HG03469 (cell line): ENCODE measurements at regions not wholly inside any gene's neighbourhood (a gene's known extent, or its start where the extent isn't known, plus 50 kb on each side); places are given as distances from the start of the nearest gene placed in this dataset.
"Not testable (repeated sequence)": the region's sequence is repeated elsewhere in the genome, so short reads cannot be mapped to it uniquely, and the experiment has no call there.

Source experiments
- ATAC-seq: cut with Tn5 transposase; IDR thresholded peaks from one replicate; pipeline ENCODE4 v1.9.1; 2021; ENCODE audit warnings: mild to moderate bottlenecking, moderate library complexity, moderate number of reproducible peaks; ENCODE audit not compliant: unreplicated experiment

DNA sequence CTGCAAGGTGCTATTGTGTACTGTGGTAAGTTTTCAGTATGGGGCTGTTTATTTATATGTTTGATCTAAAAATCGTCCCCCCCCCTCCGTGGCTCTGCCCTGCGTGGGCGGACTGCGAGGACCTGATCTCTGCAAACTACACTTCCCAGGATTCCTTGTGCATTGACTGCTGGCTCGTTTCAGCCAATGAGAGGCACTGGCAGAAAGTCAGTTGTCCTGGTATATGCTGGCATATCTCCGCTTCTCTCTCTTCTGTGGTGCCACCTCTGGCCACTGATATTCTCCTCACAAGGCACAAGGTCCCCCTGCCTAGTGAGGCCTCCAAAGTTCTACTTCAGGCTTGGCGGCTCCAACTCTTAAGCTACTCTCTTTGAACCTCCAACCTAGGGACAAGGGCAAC lies 168.8 kb upstream of the ZFP42 start:
- ATAC-seq, result no peak

DNA sequence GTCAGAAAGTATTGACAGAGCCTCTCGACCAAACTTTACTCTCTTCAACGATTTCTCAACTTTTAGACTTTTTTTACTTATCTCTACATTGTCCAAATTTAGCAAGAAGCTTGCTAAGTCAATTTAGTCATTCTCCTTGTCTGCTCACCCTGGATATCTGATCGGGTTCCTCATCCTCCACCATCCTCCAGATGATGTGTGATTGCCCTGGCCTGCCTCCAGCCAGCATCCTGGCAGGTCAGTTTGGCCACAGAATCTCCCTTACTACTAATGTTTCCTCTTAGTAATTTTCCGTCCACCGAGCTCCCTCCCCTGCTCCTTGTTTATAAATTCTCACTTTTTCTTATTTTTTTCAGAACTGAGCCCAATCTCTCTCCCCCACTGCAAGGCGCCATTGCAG lies 167.9 kb upstream of the ZFP42 start:
- no peak for ATAC-seq

DNA sequence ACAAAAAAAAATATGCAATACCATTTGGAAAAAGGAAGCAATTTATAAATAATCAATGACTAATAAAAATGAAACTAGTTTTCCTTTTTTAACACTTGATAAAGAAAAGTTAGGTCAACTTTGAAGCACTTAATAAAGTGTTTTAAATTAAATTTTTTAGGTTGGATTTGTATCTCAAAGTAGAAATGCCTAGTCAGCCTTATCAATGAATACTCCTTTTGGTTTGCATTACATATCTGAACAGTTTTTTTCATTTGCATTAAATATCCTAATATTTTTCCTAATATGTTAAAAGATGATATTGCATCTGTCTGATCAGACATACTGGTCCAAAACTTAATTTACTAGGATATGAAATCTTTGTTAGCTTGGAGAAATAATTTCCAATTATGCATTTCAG lies 155.8 kb upstream of the ZFP42 start:
- ATAC-seq, result no peak

DNA sequence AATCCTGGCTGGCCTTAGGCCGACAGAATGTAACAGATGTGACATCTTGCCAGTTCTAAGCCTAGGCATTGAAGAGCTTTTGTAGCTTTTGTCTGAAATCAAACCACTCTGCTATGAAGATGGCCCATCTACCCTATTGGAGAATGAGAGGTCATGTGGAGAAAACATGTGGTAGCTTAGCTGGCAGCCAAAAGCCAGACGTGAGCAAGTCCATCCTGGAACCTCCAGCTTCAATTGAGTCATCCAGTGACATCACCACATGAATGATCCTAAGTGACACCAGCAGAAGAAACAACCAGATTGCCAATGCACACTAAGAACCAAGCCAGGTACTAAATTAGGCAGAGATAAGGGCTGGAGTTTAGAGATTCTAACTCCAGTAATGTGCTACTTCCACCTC lies 154.8 kb upstream of the ZFP42 start:
- ATAC-seq, result no peak

DNA sequence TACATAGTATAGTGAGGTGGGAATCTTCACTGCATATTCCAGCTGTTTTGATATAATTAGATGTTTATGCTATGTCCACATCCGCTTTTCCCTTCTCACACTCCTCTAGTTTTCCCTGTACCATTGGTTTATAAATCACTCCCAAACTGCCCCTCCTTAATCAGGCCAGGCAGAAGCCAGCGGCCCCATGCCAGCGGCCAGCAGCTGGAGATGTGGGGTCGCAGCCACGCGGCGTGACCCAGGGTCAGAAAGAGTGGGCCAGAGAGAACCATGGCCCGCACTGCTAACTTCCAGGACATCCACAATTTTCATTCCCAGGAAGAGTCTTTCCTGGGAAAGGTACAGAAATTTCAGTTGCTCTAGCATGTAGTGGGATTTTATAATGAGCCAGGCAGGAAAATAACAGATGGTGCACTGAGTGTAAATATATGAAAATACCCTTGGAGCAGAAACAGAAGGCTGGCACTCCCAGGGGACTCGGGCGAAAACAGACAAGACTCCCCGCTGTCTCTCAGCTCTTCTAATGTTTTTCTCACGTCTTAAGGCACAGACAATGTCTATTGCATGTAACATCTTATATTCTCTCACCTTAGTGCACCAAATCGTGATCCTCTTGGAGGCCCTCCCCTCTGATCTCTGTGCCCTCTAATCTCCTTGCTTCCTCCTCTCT lies 145.9 kb upstream of the ZFP42 start:
- no peak for ATAC-seq

DNA sequence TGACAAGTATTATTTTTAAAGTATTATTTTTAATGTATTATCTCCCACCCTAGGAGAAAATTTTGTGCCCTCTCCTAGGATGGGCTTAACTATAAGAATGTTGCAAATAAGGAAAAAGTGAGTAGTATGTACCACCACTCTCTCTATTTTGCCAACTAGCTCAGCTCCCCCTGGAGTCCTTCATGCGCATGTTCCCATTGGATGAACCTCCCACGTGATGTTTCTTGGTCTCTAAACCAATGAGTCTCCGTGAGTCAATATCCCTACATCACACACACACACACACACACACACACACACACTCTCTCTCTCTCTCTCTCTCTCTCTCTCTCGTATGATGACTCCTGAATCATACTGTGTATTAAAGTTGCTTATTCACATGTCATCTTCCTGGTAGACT lies 129.7 kb upstream of the ZFP42 start:
- ATAC-seq, result no peak

DNA sequence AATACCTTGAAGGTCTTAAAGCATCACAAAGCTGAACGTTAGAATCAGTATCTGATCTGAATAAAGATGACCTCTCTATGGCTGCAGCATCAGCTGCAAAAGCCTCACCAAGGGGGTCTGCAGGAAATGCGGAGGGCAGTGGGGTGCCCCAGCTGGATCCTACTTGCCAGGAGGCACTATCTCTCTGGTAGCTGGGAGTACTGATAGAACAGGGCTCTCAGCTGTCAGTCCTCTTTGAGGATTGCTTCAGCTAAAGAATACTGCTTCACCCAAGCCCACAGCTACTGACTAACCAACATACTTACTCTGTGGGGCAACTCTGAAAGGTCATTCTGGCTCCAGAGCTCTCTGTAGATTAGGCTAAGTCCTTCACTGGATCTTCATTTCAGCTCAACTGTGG lies 112.5 kb upstream of the ZFP42 start:
- no peak for ATAC-seq

DNA sequence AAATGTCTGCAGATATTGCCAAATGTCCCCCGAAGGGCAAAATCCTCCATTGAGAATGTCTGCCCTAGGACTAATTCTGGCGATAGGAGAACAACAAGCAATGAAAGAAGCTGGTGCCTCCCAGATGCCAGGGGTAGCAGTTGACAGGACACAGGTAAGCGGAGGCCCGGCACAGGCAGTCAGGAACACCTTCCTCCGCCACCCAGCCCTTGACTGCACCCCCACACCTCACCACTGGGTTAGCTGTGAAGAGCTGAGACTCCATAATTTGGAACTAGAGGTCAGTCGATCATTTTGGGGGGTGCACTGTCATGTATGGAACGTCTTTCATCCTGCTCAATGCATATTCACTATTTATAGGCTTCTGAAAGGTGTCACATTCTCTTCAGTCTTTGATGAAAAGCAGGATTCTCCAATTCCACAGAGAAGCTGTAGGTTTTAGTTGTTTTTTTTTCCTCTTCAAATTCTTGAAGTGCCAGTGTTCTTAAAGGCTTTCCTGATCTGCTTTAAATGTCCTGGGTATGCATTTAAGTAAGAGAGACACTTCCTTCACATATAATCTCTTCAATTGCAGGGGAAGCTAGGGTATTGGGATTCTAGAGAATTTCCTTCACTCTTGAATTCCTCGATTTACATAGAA lies 111.6 kb upstream of the ZFP42 start:
- no peak for ATAC-seq

DNA sequence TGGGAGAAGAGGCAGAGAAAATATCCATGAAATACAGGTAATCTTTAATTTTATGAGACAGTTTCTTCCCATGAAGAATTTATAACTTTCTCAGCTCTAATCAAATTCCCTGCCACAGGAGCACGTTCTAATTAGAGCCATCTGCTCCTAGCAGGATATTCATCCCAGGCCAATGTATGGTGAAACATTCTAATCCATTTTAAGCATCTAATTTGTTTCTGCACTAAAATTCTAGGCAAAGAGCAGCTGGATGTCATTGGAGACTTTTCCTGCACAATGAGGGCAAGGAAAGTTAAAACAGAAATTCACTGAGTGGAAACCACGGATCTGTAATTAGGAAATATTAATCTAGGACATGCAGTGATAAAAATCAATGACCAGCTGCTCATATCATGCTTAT lies 107.7 kb upstream of the ZFP42 start:
- no peak for ATAC-seq

DNA sequence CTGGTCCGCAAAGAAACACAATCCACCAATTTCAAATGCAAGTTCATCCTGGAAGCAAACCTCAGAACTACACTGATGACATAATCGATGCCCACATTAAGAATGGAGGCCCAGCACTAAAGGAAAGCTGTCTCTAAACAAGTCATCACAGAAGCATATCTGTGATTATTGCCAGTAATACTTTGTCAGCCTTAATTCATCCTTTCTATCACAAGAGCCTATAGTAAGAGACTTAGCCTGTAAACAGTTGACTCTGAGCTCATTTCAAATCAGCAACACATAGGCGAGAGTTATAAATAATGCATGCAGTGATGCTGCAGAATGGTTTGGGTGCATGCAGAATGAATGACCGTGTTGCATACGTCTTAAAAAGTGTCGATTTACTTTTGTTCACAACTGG lies 105.9 kb upstream of the ZFP42 start:
- no peak for ATAC-seq

DNA sequence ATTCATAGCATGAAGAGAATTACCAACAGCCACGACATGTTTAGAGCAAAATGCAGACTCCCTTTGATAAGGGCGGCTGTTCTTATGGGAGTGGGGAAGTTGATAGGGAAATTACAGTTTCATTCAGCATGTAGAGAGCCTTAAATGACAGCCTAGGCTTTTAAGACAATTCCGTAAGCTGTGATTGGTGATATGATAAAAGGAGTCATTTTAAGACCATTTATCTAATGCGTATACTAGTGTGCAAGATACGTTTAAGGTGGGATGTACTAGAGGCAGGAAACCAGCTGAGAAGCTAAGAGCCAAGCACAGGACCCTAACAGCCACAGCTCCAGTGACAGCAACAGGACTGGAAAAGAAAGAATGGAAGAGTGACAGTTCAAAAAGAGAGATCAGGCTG lies 102.2 kb upstream of the ZFP42 start:
- ATAC-seq, result no peak

DNA sequence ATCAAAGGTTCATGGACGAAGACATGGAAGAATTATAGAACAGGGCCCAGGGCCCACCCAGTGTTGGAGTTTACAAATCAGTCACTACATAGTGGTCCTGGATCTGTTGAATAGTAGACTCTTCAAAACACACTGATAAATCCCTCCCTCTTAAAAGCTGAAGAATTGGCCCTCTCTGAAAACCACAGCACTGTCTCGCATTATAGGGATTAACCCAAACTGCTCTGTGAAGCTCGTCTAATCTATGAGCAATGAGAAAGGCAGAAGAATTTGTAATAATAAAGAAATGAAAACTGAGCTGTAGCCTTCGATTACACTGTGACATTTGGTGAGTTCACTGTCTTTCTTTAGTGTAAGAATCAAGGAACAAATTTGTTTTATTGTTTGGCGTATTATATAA lies 92.5 kb upstream of the ZFP42 start:
- no peak for ATAC-seq

DNA sequence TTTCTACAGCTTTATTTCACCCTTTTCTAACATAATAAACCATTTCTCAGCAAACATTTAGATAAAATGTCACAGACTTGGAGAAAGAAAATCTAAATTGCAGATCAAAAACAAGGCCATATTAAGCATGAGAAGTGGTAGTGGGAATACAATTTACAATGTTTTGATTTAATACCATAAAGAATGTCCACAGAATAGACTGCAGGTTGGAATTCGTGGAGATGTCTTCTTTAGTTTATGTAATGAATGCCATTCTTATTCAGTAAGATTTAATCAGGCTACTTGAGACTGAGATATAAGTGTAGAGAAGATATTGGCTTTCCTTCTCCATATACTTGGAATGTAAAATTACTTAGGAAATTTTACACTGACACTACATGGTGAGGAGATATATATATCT lies 91.9 kb upstream of the ZFP42 start:
- no peak for ATAC-seq

DNA sequence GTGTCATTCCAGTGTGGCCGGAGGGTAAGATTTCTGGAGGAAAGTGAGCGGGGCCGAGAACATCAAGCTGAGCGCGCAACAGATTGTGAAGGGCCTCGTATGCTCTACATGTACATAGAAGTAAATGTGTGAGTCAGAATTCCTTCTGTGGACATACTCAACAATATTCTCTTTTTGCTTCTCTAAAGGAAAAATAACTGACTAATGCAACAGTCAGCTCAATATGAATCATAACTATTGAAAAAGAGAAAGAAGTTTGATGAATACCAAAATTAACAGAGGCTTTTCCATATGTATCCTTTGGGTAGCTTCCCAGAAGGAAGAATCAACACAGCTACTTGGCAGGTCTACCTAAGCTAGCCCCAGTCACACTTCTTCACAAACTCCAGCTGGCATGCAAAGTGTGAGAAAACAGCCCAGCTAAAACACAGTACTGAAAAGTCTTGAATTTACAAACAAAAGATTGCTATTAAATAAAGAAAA lies 87.5 kb upstream of the ZFP42 start:
- no peak for ATAC-seq

DNA sequence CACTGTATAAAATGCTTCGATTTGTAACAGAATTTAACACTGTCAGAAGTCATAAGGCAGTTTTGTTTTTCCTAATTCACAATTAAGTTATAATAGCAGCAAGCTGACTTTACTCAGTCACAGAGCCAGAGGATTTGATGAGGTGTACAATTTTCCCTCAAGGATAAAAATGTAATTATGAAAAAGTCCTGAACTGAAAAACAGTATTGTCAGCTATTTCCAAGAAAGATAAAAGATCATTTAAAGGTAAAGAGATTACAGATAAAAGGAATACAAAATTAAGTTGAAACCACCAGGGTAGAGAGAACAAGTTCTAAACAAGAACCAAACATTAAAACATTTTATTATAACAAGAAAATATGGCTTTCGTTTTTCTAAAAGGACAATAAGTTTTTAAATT lies 86.8 kb upstream of the ZFP42 start:
- ATAC-seq, result no peak

DNA sequence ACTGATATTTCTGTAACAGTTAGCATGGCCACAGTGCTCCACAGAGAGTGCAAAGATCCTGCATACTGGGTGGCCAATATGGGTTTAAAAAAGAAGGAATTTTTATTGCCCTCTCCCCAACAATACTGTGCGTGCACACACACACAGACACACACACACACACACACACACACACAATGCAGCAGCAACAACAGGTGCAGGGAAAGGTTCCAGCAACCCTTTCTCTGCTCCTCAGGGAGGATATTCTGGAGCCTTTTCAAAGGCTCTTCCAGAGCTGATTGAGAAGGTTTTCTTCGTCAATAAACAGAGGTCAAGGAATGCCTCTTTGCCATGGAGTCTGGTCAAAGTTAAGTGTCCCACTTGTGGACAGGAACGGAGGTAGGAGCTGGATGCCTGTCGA lies 84.8 kb upstream of the ZFP42 start:
- no peak for ATAC-seq

DNA sequence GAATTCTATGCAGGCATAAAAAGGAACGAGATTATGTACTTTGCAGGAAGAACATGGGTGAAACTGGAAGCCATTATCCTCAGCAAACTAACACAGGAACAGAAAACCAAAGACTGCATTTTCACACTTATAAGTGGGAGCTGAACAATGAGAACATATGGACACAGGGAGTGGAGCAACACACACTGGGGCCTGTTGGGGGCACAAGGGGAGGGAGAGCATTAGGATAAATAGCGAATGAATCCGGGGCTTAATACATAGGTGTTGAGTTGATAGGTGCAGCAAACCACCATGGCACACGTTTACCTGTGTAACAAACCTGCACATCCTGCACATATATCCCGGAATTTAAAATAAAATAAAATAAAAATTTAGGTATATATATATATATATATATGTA lies 80.2 kb upstream of the ZFP42 start:
- not testable (repeated sequence) for ATAC-seq

DNA sequence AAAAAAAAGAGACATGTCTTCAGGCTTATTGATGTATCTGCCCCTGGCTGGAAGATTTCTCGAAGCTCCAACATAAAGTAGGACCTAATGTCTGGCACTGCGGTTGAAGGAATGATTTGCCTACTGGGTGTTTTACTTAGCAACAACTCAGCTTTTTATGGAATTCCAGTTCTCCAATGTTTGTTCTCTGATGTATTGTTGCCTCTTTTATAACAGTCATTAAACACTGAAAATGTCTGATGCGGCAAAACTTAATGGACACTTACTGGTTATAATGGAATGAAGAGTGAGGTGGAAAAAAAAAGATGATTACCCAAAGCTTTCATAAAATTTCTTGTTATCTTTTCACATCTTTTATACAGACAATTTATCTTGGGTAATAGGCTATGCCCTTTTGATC lies 75.6 kb upstream of the ZFP42 start:
- no peak for ATAC-seq

DNA sequence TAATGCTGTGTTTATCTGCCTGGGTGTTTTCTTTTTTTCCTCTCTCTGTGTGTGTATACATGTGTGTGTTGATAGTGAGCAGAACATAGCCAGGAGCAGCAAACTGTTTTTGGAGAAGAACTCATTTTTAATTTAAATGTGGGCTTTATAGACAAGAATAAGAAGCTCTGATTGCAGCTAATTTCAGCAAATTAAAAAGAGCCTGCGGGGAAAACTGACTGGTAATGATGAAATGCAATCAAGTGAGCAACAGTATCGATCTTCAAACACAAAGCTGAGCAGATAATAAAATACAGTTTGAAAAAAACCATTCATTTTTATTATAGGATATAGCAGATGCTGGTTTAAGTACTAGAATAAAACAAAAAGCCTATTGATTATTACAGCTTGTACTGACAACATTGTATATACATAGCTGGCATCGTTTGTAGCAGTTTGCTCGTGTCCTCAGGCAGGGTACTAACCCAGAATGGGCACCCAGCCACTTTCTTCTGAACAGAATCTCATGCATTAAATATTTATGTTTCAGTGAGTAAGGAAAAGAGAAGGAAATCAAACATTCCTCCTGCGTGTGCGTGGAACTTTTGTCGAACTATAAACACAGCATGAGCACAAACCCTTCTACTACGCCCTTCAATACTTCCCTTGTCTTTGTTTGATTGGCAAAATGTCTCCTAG lies 73.5 kb upstream of the ZFP42 start:
- ATAC-seq, result no peak

DNA sequence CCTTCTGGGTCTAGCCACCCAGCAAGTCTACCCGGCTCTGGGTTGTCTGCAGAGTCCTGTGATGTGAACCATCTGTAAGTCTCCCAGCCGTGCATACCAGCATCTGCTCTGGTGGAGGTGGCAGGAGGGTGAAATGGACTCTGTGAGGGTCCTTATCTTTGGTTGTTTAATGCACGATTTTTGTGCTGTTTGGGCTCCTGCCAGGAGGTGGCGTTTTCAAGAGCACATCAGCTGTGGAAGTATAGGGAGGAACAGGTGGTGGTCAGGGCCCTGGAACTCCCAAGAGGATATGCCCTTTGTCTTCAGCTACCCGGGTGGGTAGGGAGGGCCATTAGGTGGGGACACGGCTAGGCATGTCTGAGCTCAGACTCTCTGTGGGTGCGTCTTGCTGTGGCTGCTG lies 66.5 kb upstream of the ZFP42 start:
- no peak for ATAC-seq

DNA sequence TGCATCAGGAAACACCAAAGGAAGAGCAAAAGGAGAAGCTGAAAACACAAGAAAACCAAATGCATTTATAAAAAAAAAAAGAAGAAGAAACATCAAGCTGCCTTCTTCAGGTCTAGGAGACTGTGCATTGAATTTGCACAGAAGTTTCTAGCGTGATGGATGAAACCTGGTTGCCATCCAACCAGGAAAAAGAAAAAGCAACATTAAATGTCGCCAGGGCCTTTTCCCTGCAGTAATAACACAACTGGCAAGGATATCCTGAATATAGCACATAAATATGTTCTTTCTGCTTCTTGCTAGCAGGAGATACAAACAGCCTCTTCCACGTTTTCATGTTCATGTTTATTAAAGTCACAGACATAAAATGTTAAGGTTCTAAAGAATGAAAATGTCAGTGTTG lies 60.8 kb upstream of the ZFP42 start:
- no peak for ATAC-seq

DNA sequence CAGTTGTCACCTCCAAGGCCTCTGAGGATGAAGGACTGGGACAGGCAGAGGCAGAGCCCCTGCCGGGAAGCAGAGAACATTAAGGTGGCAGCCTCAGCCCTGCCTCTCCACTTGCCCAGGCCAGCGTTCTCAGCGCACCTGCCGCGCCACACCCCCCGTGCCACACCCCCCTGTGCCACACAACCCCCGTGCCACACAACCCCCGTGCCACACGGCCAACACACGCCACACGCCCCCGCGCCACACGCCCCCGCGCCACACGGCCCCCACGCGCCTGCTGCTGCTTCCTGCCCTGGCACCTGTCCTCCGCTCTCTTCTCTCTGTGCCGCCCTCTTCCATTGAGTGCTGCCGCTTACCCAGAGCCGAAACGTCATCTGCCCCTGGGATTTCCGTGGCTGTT lies 58.0 kb upstream of the ZFP42 start:
- no peak for ATAC-seq
